GM12878 (cell line): ENCODE measurements at regions not wholly inside any gene's neighbourhood (a gene's known extent, or its start where the extent isn't known, plus 50 kb on each side); places are given as distances from the start of the nearest gene placed in this dataset.

Experiments used
- ATAC-seq: fragments of 200-7000 bp; cut with Tn5 transposase; 3 replicates; pipeline ENCODE4 v1.9.1; 2020; ENCODE audit warnings: mild to moderate bottlenecking, moderate library complexity
- BruUV-seq: library from RNA; stranded (reverse); fragments of 400-500 nt; replicated peaks from 2 replicates; lab custom pipeline; 2021; lab: Mats Ljungman, UMichigan
- CTCF ChIA-PET: fragments of 300-600 bp; sonication (Branson Sonifier 250); formaldehyde crosslinking; extraction: SDS; loops from one replicate; lab custom pipeline; 2021; ENCODE audit warnings: inconsistent platforms; lab: Yijun Ruan, JAX
- POLR2A ChIA-PET: fragments of 350-600 bp; formaldehyde crosslinking; extraction: SDS; loops from one replicate; lab custom pipeline; 2021; ENCODE audit warnings: inconsistent platforms; lab: Charles Lee
- RAD21 ChIA-PET: fragments of 300-600 bp; sonication (Branson Sonifier 250); formaldehyde crosslinking; loops from one replicate; lab custom pipeline; 2023; ENCODE audit warnings: antibody characterized with exemption; ENCODE audit not compliant: unreplicated experiment; lab: Charles Lee
- SMC1A ChIA-PET: fragments of 300-600 bp; sonication (Branson Sonifier 250); formaldehyde crosslinking; loops from one replicate; lab custom pipeline; 2023; ENCODE audit not compliant: unreplicated experiment, uncharacterized antibody; lab: Charles Lee
- DNase-seq: peaks from one replicate; pipeline ENCODE4 v3.0.0-alpha.2; 2011; ENCODE audit warnings: low read depth, low spot score
- FAIRE-seq: peaks from 3 replicates; lab custom pipeline; 2011; peaks lifted over from hg19 to GRCh38; lab: Jason Lieb, UNC
- H2AFZ ChIP-seq: 2 replicates; pipeline ENCODE4 v1.6.0; 2011; ENCODE audit warnings: low read depth, low read length, control low read depth; ENCODE audit not compliant: control insufficient read depth
- H3K27ac ChIP-seq: 2 replicates; pipeline ENCODE4 v1.5.1; 2011; ENCODE audit warnings: control low read depth; ENCODE audit not compliant: control insufficient read depth, insufficient read depth
- H3K27me3 ChIP-seq, 2 experiments: replicated peaks in 1 of 2; 2 replicates each; pipeline versions ENCODE4 v1.6.0 to v1.6.1; 2011; ENCODE audit warnings: low read length in 1 of 2; ENCODE audit not compliant: control insufficient read depth in 2 of 2, insufficient read depth in 2 of 2
- H3K36me3 ChIP-seq, 2 experiments: 2 replicates each; pipeline ENCODE4 v1.5.1; 2011; ENCODE audit warnings: low read length in 1 of 2; ENCODE audit not compliant: control insufficient read depth in 2 of 2, insufficient read depth in 2 of 2
- H3K4me1 ChIP-seq: 2 replicates; pipeline ENCODE4 v1.6.1; 2011; ENCODE audit warnings: mild to moderate bottlenecking, low read length, moderate library complexity, mixed read lengths; ENCODE audit not compliant: control insufficient read depth, insufficient read depth
- H3K4me2 ChIP-seq: 2 replicates; pipeline ENCODE4 v1.6.0; 2011; ENCODE audit warnings: control low read depth; ENCODE audit not compliant: control insufficient read depth, insufficient read depth
- H3K4me3 ChIP-seq: fragments of 200-600 bp; sonication (generic); 2 replicates; pipeline ENCODE4 v1.5.1; 2016
- H3K79me2 ChIP-seq: 2 replicates; pipeline ENCODE4 v1.6.0; 2011; ENCODE audit warnings: low read length; ENCODE audit not compliant: control insufficient read depth, insufficient read depth
- H3K9ac ChIP-seq: 2 replicates; pipeline ENCODE4 v1.8.0; 2011; ENCODE audit warnings: low read length, control low read depth, mixed read lengths; ENCODE audit not compliant: control insufficient read depth, insufficient read depth
- H3K9me3 ChIP-seq: replicated peaks from 3 replicates; pipeline ENCODE4 v1.5.1; 2011; ENCODE audit warnings: mild to moderate bottlenecking, low read length; ENCODE audit not compliant: control insufficient read depth, insufficient read depth
- H4K20me1 ChIP-seq: 2 replicates; pipeline ENCODE4 v1.6.0; 2011; ENCODE audit not compliant: control insufficient read depth, insufficient read depth
- ATF7 ChIP-seq: fragments of 450-650 bp; IDR thresholded peaks from 2 replicates; pipeline ENCODE4 v1.6.1; 2016; ENCODE audit warnings: low read depth, mild to moderate bottlenecking
- CEBPB ChIP-seq, 2 experiments: fragments of 150-350 bp in 1 of 2; IDR thresholded peaks; 2 replicates each; pipeline ENCODE4 v1.6.1; 2012 to 2014; ENCODE audit warnings: low read depth in 2 of 2, low read length in 2 of 2, borderline replicate concordance in 1 of 2, inconsistent platforms in 1 of 2
- IRF4 ChIP-seq: IDR thresholded peaks from 2 replicates; pipeline ENCODE4 v1.6.1; 2011; ENCODE audit warnings: low read depth, low read length
- MTA2 ChIP-seq: fragments of 450-650 bp; IDR thresholded peaks from 2 replicates; pipeline ENCODE4 v1.6.1; 2016; ENCODE audit warnings: low read depth, mild to moderate bottlenecking, moderate library complexity
- NR2F1 ChIP-seq: fragments of 450-650 bp; conservative IDR thresholded peaks from 2 replicates; pipeline ENCODE4 v1.6.1; 2017; ENCODE audit warnings: mild to moderate bottlenecking
- PKNOX1 ChIP-seq: fragments of 450-650 bp; IDR thresholded peaks from 2 replicates; pipeline ENCODE4 v1.6.1; 2016; ENCODE audit warnings: mild to moderate bottlenecking
- POLR2AphosphoS2 ChIP-seq: IDR thresholded peaks from 2 replicates; pipeline ENCODE4 v1.6.1; 2011; ENCODE audit warnings: low read depth, mild to moderate bottlenecking, low read length, improper control_type of control experiment, moderate library complexity
- PRDM15 ChIP-seq: fragments of 450-650 bp; formaldehyde crosslinking; IDR thresholded peaks from 2 replicates; pipeline ENCODE4 v1.4.0; 2020; ENCODE audit warnings: mild to moderate bottlenecking, moderate library complexity
- SREBF2 ChIP-seq: IDR thresholded peaks from 2 replicates; pipeline ENCODE4 v1.6.1; 2012; ENCODE audit warnings: mild to moderate bottlenecking, low read length
- TBL1XR1 ChIP-seq: IDR thresholded peaks from 2 replicates; pipeline ENCODE4 v1.6.1; 2012; ENCODE audit warnings: low read depth, low read length, improper control_type of control experiment
- WRNIP1 ChIP-seq: IDR thresholded peaks from 2 replicates; pipeline ENCODE4 v1.6.1; 2011; ENCODE audit warnings: low read depth, low read length, improper control_type of control experiment, borderline replicate concordance
- ZNF207 ChIP-seq: fragments of 450-650 bp; IDR thresholded peaks from 2 replicates; pipeline ENCODE4 v1.6.1; 2014; ENCODE audit warnings: antibody characterized with exemption, mild to moderate bottlenecking, borderline replicate concordance
- ZZZ3 ChIP-seq: IDR thresholded peaks from 2 replicates; pipeline ENCODE4 v1.6.1; 2011; ENCODE audit warnings: low read depth; ENCODE audit not compliant: control insufficient read depth, insufficient read length
- WGBS: methylation state at CpG from one replicate; pipeline ENCODE4 v1.1.6; 2016; ENCODE audit warnings: low lambda C conversion rate; ENCODE audit not compliant: insufficient replicate concordance, insufficient coverage; ENCODE audit errors: missing lambda C conversion rate; 5-methylcytosine and 5-hydroxymethylcytosine counted together
- in situ Hi-C: fragments of 300-500 bp; cut with MboI; formaldehyde crosslinking; loops from 9 replicates; pipeline ENCODE4 v1.14.3; 2018; ENCODE audit warnings: mixed read lengths
- intact Hi-C: fragments of 100-400 bp; cut with micrococcal nuclease; formaldehyde crosslinking; loops from one replicate; pipeline ENCODE4 v1.14.2; 2022; ENCODE audit not compliant: unreplicated experiment
- TF ChIP-seq, protein P1 (sequence below): IDR thresholded peaks from 2 replicates; pipeline ENCODE4 v1.6.1; 2012; ENCODE audit warnings: low read depth, low read length, improper control_type of control experiment

DNA sequence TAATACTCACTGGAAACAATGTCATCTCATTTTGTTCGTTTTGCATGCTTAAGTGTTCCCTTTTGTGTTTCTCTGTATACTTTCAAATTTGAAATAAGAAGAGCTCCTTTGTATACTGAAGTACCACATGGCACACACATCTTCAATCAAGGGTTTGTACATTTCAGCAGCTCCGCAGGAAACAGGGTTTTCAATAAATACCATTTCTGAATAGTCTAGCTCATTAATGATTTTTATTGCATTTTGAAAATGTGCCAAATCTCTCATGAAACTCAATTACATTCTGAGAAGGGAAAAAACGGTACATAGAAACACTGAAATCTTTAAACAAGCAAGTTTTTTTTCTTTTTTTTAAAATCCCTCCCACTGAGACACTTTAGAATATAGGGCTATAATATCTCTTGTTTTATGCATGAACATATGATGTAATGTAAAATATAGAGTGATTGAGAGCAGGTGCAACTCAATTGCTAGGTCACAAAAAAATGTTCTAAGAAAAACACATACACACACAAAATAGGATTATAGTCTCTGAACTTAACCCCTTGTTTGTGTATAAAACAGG is 914.2 kb upstream of the PCDH7 start:
- in situ Hi-C loops, result no loop called here
- no peak overlapping the region for H2AFZ ChIP-seq
- RAD21 ChIA-PET, result no interaction called here
- TF ChIP-seq PKNOX1 (no peak), IRF4 (no peak), CEBPB (IDR thresholded peaks at IDR 0.05; ENCODE audit: borderline replicate concordance in 1 of 2, low read depth in 2 of 2, low read length in 2 of 2) (no peak), ZZZ3 (no peak), MTA2 (no peak), POLR2AphosphoS2 (no peak), ATF7 (no peak), WRNIP1 (no peak), SREBF2 (no peak), PRDM15 (no peak), ZNF207 (no peak), TBL1XR1 (no peak), NR2F1 (no peak)
- TF ChIP-seq, protein P1, sequence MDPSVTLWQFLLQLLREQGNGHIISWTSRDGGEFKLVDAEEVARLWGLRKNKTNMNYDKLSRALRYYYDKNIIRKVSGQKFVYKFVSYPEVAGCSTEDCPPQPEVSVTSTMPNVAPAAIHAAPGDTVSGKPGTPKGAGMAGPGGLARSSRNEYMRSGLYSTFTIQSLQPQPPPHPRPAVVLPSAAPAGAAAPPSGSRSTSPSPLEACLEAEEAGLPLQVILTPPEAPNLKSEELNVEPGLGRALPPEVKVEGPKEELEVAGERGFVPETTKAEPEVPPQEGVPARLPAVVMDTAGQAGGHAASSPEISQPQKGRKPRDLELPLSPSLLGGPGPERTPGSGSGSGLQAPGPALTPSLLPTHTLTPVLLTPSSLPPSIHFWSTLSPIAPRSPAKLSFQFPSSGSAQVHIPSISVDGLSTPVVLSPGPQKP, result no peak
- H3K36me3 ChIP-seq, result no peaks in the 10 kb centered on the region
- no peak overlapping the region for H3K4me3 ChIP-seq
- H4K20me1 ChIP-seq, result no peaks in the 10 kb centered on the region
- H3K27ac ChIP-seq, result no peak overlapping the region
- no peak for FAIRE-seq
- no peak for DNase-seq
- intact Hi-C loops, result no loop called here
- no peak overlapping the region for H3K9ac ChIP-seq
- no peaks in the 10 kb centered on the region for H3K79me2 ChIP-seq
- SMC1A ChIA-PET, result no interaction called here
- POLR2A ChIA-PET, result no interaction called here
- CTCF ChIA-PET, result no interaction called here
- no peak overlapping the region for H3K4me2 ChIP-seq
- BruUV-seq, result no TSS peak
- 13% methylated on average over 3 of the region's 3 CpGs for WGBS
- H3K4me1 ChIP-seq, result no peaks in the 10 kb centered on the region
- H3K27me3 ChIP-seq, result no peaks in the 10 kb centered on the region
- ATAC-seq, result no peak
- H3K9me3 ChIP-seq, result no peaks in the 10 kb centered on the region
